ENCODE measurements at regions not wholly inside any gene's neighbourhood (a gene's known extent, or its start where the extent isn't known, plus 50 kb on each side); places are given as distances from the start of the nearest gene placed in this dataset.

- TF ChIP-seq POLR2A (IDR thresholded peaks at IDR 0.05; ENCODE audit: control extremely low read depth in 1 of 2, low read depth in 2 of 2, low read length in 2 of 2) (no peak), USF2 (IDR thresholded peaks at IDR 0.05; ENCODE audit: low read length) (no peak), YY1 (IDR thresholded peaks at IDR 0.05; ENCODE audit: low read depth, low read length) (no peak), CTCF (IDR thresholded peaks at IDR 0.05; ENCODE audit: control extremely low read depth in 1 of 3, insufficient read depth in 1 of 3, low read depth in 1 of 3, low read length in 3 of 3) (no peak), CEBPB (IDR thresholded peaks at IDR 0.05; ENCODE audit: low read depth, low read length) (no peak), RAD21 (IDR thresholded peaks at IDR 0.05 in 1 of 2, conservative IDR thresholded peaks at IDR 0.05 in 1 of 2; ENCODE audit: low read depth in 2 of 2, low read length in 2 of 2) (no peak), CHD2 (IDR thresholded peaks at IDR 0.05; ENCODE audit: low read length) (no peak), POLR2AphosphoS5 (IDR thresholded peaks at IDR 0.05; ENCODE audit: low read depth, low read length) (no peak), KDM4A (IDR thresholded peaks at IDR 0.05; ENCODE audit: low read depth, low read length, severe bottlenecking) (no peak), MAX (IDR thresholded peaks at IDR 0.05) (no peak), SUZ12 (IDR thresholded peaks at IDR 0.05; ENCODE audit: low read length) (no peak)
Observed at GRCh38 chr5:9761706-9762105, 131.6 kb upstream of the TAS2R1 start.
